Common myeloid progenitor, CD34-positive (primary cell): ENCODE measurements at regions not wholly inside any gene's neighbourhood (a gene's known extent, or its start where the extent isn't known, plus 50 kb on each side); places are given as distances from the start of the nearest gene placed in this dataset.

Experiments used
- CTCF ChIA-PET: fragments of 350-600 bp; sonication (Branson Sonifier 250); formaldehyde crosslinking; loops from one replicate; lab custom pipeline; 2021; ENCODE audit warnings: antibody characterized with exemption; lab: Charles Lee
- POLR2A ChIA-PET: fragments of 350-600 bp; sonication (Branson Sonifier 250); formaldehyde crosslinking; loops from one replicate; lab custom pipeline; 2021; ENCODE audit warnings: antibody characterized with exemption; lab: Charles Lee
- DNase-seq, 3 donors: peaks; one replicate each; pipeline versions ENCODE4 v3.0.0 to v3.0.0-alpha.2; 2013
- H3K27ac ChIP-seq, 2 experiments: 1 replicate in 1 of 2; 2 replicates in 1 of 2; pipeline ENCODE4 v1.7.0; 2013; ENCODE audit warnings: inconsistent platforms in 2 of 2, low read length in 2 of 2, mild to moderate bottlenecking in 2 of 2, low read depth in 1 of 2, moderate library complexity in 1 of 2; ENCODE audit not compliant: severe bottlenecking in 2 of 2, insufficient read depth in 1 of 2, poor library complexity in 1 of 2
- H3K27me3 ChIP-seq, 5 experiments: replicated peaks in 2 of 5; 1 replicate in 3 of 5; 2 replicates in 2 of 5; pipeline versions ENCODE4 v1.6.1 to v1.7.0; 2013; ENCODE audit warnings: low read length in 4 of 5, mild to moderate bottlenecking in 2 of 5, moderate library complexity in 2 of 5, inconsistent platforms in 1 of 5; ENCODE audit not compliant: insufficient read depth in 5 of 5, control insufficient read depth in 4 of 5
- H3K36me3 ChIP-seq, 4 experiments: 1 replicate in 2 of 4; 2 replicates in 2 of 4; pipeline versions ENCODE4 v1.6.1 to v1.7.0; 2013; ENCODE audit warnings: low read length in 3 of 4, control low read depth in 1 of 4, mild to moderate bottlenecking in 1 of 4; ENCODE audit not compliant: control insufficient read depth in 4 of 4, insufficient read depth in 4 of 4
- H3K4me1 ChIP-seq, 4 experiments: 1 replicate in 3 of 4; 2 replicates in 1 of 4; pipeline versions ENCODE4 v1.6.1 to v1.7.1; 2013; ENCODE audit warnings: low read length in 3 of 4, mild to moderate bottlenecking in 3 of 4, control low read depth in 1 of 4, inconsistent platforms in 1 of 4, moderate library complexity in 1 of 4; ENCODE audit not compliant: control insufficient read depth in 4 of 4, insufficient read depth in 4 of 4; ENCODE audit errors: control extremely low read depth in 1 of 4
- H3K4me3 ChIP-seq, 7 experiments: 1 replicate in 4 of 7; 2 replicates in 3 of 7; pipeline versions ENCODE4 v1.5.1 to v1.7.0; 2013; ENCODE audit warnings: mild to moderate bottlenecking in 7 of 7, low read length in 6 of 7, moderate library complexity in 6 of 7, inconsistent platforms in 2 of 7, low read depth in 2 of 7, control low read depth in 1 of 7; ENCODE audit not compliant: insufficient read depth in 4 of 7, control insufficient read depth in 1 of 7; ENCODE audit errors: extremely low read depth in 1 of 7
- H3K9me3 ChIP-seq, 5 experiments: 1 replicate in 4 of 5; 2 replicates in 1 of 5; pipeline versions ENCODE4 v1.6.1 to v1.7.1; 2013; ENCODE audit warnings: low read length in 4 of 5, mild to moderate bottlenecking in 2 of 5, inconsistent platforms in 1 of 5, low read depth in 1 of 5, moderate library complexity in 1 of 5; ENCODE audit not compliant: control insufficient read depth in 4 of 5, insufficient read depth in 2 of 5; ENCODE audit errors: control extremely low read depth in 1 of 5
- WGBS: methylation state at CpG from one replicate; pipeline ENCODE4 v1.1.5; 2013; ENCODE audit not compliant: insufficient coverage; 5-methylcytosine and 5-hydroxymethylcytosine counted together

DNA sequence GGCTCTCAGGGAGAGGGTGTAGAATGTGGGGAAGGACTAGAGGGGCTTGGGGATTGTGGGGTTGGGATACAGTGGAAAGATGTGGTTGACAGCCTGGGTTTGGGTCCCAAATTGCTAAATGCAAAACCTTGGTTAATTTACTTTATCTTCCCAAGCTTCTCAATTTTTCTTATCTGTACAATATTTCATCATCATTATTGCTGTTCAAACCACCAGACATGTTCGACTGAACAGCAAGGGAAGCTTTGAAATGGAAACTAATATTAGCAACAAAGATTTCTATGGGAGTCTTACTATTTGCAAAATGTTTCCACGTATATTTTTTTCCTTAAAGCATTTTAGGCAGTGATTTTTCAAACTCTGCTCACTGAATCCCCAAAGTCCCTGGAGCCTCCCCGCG, 67.0 kb upstream of the KAZN start:
- ChIA-PET POLR2A (no interaction called here), CTCF (no interaction called here)
- Histone ChIP-seq H3K9me3 (no peaks in the 10 kb centered on the region), H3K4me1 (no peaks in the 10 kb centered on the region), H3K27ac (no peak overlapping the region), H3K36me3 (no peaks in the 10 kb centered on the region), H3K4me3 (no peak overlapping the region), H3K27me3 (peaks cover 0 to 14% (median 0%) of the 10 kb centered on the region in 5 experiments)
- 92% methylated on average over 4 of the region's 4 CpGs for WGBS
- DNase-seq, result no peak

DNA sequence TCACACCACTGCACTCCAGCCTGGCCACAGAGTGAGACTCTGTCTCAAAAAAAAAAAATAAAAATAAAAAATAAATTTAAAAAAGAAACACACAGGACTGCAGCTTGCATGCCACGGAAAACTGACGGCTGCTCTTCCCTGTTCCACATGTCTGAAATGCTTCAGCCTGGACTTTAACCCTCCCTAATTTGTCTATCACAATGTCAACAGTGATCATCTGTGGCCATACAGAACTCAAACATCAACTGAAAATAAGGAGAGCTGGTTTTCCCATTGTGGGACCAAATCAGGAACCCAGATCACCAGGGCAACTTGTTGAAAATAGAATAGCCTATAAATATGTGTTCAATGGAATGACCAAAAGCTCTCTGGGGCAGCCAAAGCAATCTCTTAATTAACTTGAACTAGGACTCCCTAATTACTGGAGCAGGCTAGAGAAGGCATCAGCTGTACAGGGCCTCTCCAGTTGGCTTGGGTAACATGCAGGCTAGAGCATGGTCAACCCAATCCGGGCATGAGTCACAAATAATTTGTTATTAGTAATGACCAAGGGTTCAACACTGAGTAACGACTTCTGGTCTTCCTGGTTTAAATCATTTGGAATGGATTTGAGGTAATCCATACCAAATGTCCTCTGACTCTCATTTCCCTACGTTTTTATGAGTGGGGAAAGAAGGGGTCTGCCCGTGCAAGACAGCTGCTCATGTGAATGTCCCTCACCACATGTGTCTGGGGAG, 62.7 kb upstream of the KAZN start:
- no peaks in the 10 kb centered on the region for H3K4me1 ChIP-seq
- no peak overlapping the region for H3K4me3 ChIP-seq
- no peaks in the 10 kb centered on the region for H3K36me3 ChIP-seq
- 87% methylated on average over 6 of the region's 6 CpGs for WGBS
- H3K9me3 ChIP-seq, result no peaks in the 10 kb centered on the region
- no peak for DNase-seq
- ChIA-PET CTCF (no interaction called here), POLR2A (no interaction called here)
- H3K27me3 ChIP-seq, result peaks cover 0 to 14% (median 0%) of the 10 kb centered on the region in 5 experiments
- H3K27ac ChIP-seq, result no peak overlapping the region

DNA sequence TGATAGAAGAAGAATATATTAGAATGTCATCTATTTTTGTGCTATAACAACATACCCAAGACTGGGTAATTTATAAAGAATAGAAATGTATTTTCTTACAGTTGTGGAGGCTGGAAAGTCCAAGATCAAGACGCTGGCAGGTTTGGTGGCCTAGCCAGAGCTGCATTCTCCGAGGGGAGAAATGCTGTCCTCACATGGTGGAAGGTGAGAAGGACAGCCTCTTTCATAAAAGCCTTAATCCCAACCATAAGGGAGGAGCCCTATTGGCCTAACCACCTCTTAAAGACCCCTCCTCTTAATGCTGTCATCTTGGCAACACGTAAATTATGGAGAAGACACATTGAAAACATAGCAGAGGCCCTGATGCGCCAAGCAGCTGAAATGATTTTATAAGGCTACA, 60.1 kb upstream of the KAZN start:
- 100% methylated on average over 1 of the region's 4 CpGs for WGBS
- Histone ChIP-seq H3K4me1 (no peaks in the 10 kb centered on the region), H3K4me3 (no peak overlapping the region), H3K9me3 (no peaks in the 10 kb centered on the region), H3K36me3 (no peaks in the 10 kb centered on the region), H3K27me3 (peaks cover 0 to 22% (median 0%) of the 10 kb centered on the region in 5 experiments), H3K27ac (no peak overlapping the region)
- DNase-seq, result no peak
- POLR2A ChIA-PET, result no interaction called here
- CTCF ChIA-PET, result no interaction called here

DNA sequence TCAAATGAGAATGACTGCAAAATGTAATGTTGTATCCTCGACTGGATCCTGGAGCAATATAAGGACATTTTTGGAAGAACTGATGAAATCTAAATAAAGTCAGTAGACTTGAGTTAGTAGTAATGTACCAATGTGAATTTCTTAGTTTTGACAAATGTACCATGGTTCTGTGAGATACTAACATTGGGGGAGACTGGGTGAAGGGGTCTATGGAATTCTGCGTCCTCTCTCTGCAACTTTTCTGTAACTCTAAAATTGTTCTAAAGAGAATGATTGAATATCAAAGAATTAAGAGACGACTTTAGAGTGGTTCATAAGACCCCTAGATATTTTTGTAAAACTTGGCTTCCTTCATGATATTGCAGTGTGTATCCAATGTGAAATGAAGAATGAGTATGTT, 59.2 kb upstream of the KAZN start:
- H3K36me3 ChIP-seq, result no peaks in the 10 kb centered on the region
- peaks cover 0 to 24% (median 0%) of the 10 kb centered on the region in 5 experiments for H3K27me3 ChIP-seq
- no peak overlapping the region for H3K4me3 ChIP-seq
- ChIA-PET CTCF (no interaction called here), POLR2A (no interaction called here)
- H3K4me1 ChIP-seq, result no peaks in the 10 kb centered on the region
- WGBS, result 80% methylated on average over 3 of the region's 3 CpGs
- H3K27ac ChIP-seq, result no peak overlapping the region
- DNase-seq, result no peak
- no peaks in the 10 kb centered on the region for H3K9me3 ChIP-seq

DNA sequence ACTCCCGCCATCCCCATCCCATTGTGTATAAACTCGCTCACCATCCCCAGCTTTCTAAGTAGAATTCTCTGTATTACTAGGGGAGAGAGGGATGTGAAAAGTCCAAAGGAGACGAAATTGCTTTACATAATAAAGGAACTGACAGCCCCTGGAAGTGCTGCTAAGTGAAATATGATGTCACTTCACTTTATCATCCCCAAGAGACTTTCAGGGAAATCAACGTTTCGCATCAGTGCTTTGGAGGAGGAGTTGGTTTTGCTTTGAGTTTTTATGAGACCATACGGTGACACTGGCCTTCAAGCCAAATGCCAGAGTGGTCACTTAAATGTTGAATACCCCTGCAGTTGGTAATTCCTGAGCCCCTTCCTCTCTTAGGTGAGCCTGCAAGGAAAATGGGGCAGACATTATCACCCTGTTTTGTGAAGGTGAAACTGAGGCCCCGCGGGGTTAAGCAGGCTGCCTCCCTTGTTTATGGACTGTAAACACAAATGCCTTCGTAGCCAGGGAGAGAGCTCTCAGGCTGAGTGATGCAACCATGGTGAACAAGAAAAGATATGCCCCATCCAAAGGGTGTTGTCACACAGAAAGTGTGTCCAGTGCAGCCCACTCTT, 58.4 kb upstream of the KAZN start:
- ChIA-PET POLR2A (no interaction called here), CTCF (no interaction called here)
- Histone ChIP-seq H3K27me3 (peaks cover 0 to 24% (median 0%) of the 10 kb centered on the region in 5 experiments), H3K27ac (no peak overlapping the region), H3K4me3 (no peak overlapping the region), H3K36me3 (no peaks in the 10 kb centered on the region), H3K4me1 (no peaks in the 10 kb centered on the region), H3K9me3 (no peaks in the 10 kb centered on the region)
- WGBS, result 79% methylated on average over 4 of the region's 9 CpGs
- DNase-seq, result no peak

DNA sequence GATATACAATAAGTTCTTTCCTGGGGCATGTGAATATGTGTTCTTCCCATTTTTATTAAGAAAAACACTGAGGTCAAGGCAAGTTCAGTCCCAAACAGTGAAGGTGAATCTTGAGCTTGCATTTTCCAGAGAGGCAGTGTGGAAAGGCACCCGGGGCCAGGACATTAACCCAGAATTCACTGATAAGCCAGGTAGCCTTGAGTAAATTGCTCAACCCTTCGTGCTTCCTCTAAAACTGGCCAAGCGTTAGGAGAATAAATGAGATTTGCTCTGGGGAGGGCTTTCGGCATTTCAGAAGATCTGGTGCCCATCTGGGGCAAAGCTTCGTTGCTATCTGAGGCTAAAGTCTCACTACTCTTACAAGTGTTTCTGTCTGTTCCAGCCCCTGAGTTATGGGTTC, 57.1 kb upstream of the KAZN start:
- no peaks in the 10 kb centered on the region for H3K4me1 ChIP-seq
- H3K4me3 ChIP-seq, result no peak overlapping the region
- ChIA-PET POLR2A (no interaction called here), CTCF (no interaction called here)
- H3K27ac ChIP-seq, result no peak overlapping the region
- peaks cover 0 to 3% (median 2%) of the 10 kb centered on the region in 5 experiments for H3K9me3 ChIP-seq
- H3K27me3 ChIP-seq, result peaks cover 0 to 37% (median 2%) of the 10 kb centered on the region in 5 experiments
- no peaks in the 10 kb centered on the region for H3K36me3 ChIP-seq
- DNase-seq, result no peak
- 80% methylated on average over 5 of the region's 5 CpGs for WGBS

DNA sequence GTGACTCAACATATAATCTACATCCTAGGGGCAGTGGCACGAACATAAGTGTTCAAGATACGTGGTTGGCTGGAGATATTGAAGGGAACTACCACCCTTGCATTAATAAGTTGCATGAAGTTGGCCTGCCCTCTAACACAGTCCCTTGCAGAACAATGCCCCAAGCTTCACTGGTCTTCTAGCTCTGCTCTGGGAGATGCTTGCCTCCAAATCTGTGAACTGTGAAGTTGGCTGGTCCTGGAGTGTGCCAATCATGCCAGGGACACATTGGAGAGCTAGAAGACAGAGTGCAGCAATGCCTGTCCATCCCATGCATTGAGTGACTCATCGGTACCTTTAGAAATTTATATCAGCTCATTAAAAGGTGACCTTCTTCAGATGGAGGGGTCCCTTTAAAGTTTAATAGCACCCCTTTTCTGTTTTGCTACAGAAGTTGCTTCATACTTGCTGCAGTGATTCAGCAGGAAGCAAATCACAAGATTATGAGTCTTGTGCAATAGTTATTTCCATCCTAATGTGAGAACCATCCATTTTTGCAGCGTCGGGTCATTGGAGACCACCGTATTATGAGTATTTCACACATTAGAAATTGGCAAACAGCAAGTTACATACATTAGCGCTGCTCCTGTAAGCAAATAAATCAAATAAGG, 55.2 kb upstream of the KAZN start:
- Histone ChIP-seq H3K27me3 (peaks cover 0 to 44% (median 2%) of the 10 kb centered on the region in 5 experiments), H3K9me3 (peaks cover 0 to 3% (median 2%) of the 10 kb centered on the region in 5 experiments), H3K36me3 (no peaks in the 10 kb centered on the region), H3K4me1 (no peaks in the 10 kb centered on the region), H3K27ac (no peak overlapping the region), H3K4me3 (no peak overlapping the region)
- DNase-seq, result no peak
- CTCF ChIA-PET, result no interaction called here
- WGBS, result 100% methylated on average over 2 of the region's 7 CpGs
- POLR2A ChIA-PET, result no interaction called here
